ENCODE measurements at regions not wholly inside any gene's neighbourhood (a gene's known extent, or its start where the extent isn't known, plus 50 kb on each side); places are given as distances from the start of the nearest gene placed in this dataset.
"Not testable (repeated sequence)": the region's sequence is repeated elsewhere in the genome, so short reads cannot be mapped to it uniquely, and the experiment has no call there.

- peak; percentile 13 for DNase-seq
These were observed 103.0 kb downstream of the NBPF11 start for GRCh38 chr1:148049115-148049496.

- peak; percentile 18 for DNase-seq
These were observed 103.5 kb downstream of the NBPF11 start for GRCh38 chr1:148048423-148049114.

- not testable (repeated sequence) for DNase-seq
These were observed 106.2 kb downstream of the NBPF11 start for GRCh38 chr1:148045872-148046271.

DNA sequence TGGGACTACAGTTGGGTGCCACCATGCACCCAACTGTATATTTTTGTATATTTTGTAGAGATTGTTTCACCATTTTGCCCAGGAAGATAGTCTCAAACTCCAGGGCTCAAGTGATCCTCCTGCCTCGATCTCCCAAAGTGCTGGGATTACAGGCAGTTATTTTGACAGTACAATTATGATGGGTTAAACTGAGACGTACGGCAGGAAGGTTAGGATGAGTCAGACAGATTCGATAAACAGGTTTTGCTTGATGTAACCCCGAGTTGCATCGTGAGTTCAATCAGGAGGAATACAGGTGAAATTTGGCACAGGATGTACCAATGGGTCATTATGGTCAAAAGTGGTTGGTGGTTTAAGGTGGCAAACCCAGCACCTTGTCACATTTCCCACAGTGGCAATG lies 107.6 kb downstream of the NBPF11 start:
- DNase-seq: not testable (repeated sequence)

All from stimulated activated CD4-positive, alpha-beta T cell treated with anti-CD3 and anti-CD28 coated beads, Interleukin-4, amount 100 ng/mL, for 24 hours (primary cell).